ENCODE measurements at regions not wholly inside any gene's neighbourhood (a gene's known extent, or its start where the extent isn't known, plus 50 kb on each side); places are given as distances from the start of the nearest gene placed in this dataset.

DNA sequence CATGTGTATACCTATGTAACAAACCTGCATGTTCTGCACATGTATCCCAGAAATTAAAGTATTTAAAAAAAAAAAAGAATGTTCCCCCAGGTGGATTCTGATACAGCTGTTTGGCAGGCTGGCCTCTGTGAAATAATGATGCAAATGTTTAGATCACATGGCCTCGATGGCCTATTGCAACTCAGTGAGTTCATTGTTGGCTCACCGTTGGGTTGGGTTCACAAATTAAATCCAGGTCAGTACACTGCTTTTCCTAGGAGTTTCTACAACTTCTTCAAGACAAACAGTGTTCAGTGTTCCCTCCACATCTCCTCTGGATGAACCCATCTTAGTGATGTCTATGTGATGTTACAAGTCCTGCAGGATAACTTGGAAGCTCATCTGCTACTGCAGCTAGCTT, 58.3 kb upstream of the STXBP6 start (continued):
- TF ChIP-seq, protein P1, sequence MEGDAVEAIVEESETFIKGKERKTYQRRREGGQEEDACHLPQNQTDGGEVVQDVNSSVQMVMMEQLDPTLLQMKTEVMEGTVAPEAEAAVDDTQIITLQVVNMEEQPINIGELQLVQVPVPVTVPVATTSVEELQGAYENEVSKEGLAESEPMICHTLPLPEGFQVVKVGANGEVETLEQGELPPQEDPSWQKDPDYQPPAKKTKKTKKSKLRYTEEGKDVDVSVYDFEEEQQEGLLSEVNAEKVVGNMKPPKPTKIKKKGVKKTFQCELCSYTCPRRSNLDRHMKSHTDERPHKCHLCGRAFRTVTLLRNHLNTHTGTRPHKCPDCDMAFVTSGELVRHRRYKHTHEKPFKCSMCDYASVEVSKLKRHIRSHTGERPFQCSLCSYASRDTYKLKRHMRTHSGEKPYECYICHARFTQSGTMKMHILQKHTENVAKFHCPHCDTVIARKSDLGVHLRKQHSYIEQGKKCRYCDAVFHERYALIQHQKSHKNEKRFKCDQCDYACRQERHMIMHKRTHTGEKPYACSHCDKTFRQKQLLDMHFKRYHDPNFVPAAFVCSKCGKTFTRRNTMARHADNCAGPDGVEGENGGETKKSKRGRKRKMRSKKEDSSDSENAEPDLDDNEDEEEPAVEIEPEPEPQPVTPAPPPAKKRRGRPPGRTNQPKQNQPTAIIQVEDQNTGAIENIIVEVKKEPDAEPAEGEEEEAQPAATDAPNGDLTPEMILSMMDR (IDR thresholded peaks at IDR 0.05), result no peak
- no peak for TF ChIP-seq CBX8 (IDR thresholded peaks at IDR 0.05)
- TF ChIP-seq POLR2AphosphoS2 (conservative IDR thresholded peaks at IDR 0.05; ENCODE audit: low read length), result no peak
- no peak for TF ChIP-seq HOXB5 (CRISPR knock-in tag; IDR thresholded peaks at IDR 0.05)
- TF ChIP-seq EHF (CRISPR knock-in tag; IDR thresholded peaks at IDR 0.05), result no peak
- TF ChIP-seq EP300 (IDR thresholded peaks at IDR 0.05), result no peak
- TF ChIP-seq ZNF302 (CRISPR knock-in tag; IDR thresholded peaks at IDR 0.05), result no peak
- no peak for TF ChIP-seq HOXA7 (CRISPR knock-in tag; IDR thresholded peaks at IDR 0.05)
- no peak for TF ChIP-seq HOXB13 (CRISPR knock-in tag; IDR thresholded peaks at IDR 0.05; ENCODE audit: low read depth)
- no peak for TF ChIP-seq RAD21 (conservative IDR thresholded peaks at IDR 0.05 in 1 of 2, IDR thresholded peaks at IDR 0.05 in 1 of 2)
- no peak for TF ChIP-seq SREBF2 (IDR thresholded peaks at IDR 0.05)
- TF ChIP-seq, protein P2, sequence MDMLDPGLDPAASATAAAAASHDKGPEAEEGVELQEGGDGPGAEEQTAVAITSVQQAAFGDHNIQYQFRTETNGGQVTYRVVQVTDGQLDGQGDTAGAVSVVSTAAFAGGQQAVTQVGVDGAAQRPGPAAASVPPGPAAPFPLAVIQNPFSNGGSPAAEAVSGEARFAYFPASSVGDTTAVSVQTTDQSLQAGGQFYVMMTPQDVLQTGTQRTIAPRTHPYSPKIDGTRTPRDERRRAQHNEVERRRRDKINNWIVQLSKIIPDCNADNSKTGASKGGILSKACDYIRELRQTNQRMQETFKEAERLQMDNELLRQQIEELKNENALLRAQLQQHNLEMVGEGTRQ (IDR thresholded peaks at IDR 0.05), result no peak
- TF ChIP-seq FOXS1 (CRISPR knock-in tag; IDR thresholded peaks at IDR 0.05), result no peak

DNA sequence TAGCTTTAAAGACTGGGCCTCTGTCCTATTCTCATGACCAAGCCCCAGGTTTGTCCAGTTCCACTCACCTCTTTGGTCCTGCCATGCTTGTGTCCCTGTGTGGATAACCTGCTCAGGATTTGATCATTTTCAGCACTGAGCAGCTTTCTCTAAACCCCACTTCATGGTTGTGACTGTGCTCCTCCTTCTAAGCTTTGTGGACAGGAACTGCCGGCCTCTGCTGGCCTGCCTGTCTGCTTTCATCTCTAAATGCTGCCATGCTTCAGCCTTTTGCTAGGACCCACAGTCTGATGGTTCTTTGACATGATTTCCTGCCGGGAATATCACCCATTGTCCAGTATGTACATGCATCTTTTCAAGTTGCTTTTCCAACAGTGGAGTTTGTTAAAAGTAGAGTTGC, 53.9 kb upstream of the STXBP6 start:
- H3K27ac ChIP-seq, result no peak overlapping the region
- H3K4me3 ChIP-seq, result no peak overlapping the region
- WGBS (ENCODE audit: missing lambda C conversion rate), result 32% methylated on average over 2 of the region's 2 CpGs
- H3K4me2 ChIP-seq, result no peak overlapping the region
- DNase-seq (ENCODE audit: low read depth in 1 of 2, low spot score in 1 of 2) (no peak), FAIRE-seq (no peak), ATAC-seq (no peak)
- POLR2A ChIA-PET, result no interaction called here
- TF ChIP-seq GATA3 (IDR thresholded peaks at IDR 0.05; ENCODE audit: borderline replicate concordance) (no peak), POLR2A (IDR thresholded peaks at IDR 0.05; ENCODE audit: low read length) (no peak), CBX2 (IDR thresholded peaks at IDR 0.05; ENCODE audit: borderline replicate concordance, low read depth) (no peak), RFX5 (IDR thresholded peaks at IDR 0.05) (no peak), KDM5A (IDR thresholded peaks at IDR 0.05) (no peak), EP300 (IDR thresholded peaks at IDR 0.05) (no peak), TP53 (CRISPR knock-in tag; IDR thresholded peaks at IDR 0.05) (no peak), FOXS1 (CRISPR knock-in tag; IDR thresholded peaks at IDR 0.05) (no peak), HEYL (CRISPR knock-in tag; IDR thresholded peaks at IDR 0.05) (no peak), EHF (CRISPR knock-in tag; IDR thresholded peaks at IDR 0.05) (no peak)
- TF ChIP-seq, protein P3, sequence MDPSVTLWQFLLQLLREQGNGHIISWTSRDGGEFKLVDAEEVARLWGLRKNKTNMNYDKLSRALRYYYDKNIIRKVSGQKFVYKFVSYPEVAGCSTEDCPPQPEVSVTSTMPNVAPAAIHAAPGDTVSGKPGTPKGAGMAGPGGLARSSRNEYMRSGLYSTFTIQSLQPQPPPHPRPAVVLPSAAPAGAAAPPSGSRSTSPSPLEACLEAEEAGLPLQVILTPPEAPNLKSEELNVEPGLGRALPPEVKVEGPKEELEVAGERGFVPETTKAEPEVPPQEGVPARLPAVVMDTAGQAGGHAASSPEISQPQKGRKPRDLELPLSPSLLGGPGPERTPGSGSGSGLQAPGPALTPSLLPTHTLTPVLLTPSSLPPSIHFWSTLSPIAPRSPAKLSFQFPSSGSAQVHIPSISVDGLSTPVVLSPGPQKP (IDR thresholded peaks at IDR 0.05; ENCODE audit: low read depth, low read length), result no peak
- TF ChIP-seq, protein P4, sequence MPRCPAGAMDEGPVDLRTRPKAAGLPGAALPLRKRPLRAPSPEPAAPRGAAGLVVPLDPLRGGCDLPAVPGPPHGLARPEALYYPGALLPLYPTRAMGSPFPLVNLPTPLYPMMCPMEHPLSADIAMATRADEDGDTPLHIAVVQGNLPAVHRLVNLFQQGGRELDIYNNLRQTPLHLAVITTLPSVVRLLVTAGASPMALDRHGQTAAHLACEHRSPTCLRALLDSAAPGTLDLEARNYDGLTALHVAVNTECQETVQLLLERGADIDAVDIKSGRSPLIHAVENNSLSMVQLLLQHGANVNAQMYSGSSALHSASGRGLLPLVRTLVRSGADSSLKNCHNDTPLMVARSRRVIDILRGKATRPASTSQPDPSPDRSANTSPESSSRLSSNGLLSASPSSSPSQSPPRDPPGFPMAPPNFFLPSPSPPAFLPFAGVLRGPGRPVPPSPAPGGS (IDR thresholded peaks at IDR 0.05), result no peak
- TF ChIP-seq, protein P5, sequence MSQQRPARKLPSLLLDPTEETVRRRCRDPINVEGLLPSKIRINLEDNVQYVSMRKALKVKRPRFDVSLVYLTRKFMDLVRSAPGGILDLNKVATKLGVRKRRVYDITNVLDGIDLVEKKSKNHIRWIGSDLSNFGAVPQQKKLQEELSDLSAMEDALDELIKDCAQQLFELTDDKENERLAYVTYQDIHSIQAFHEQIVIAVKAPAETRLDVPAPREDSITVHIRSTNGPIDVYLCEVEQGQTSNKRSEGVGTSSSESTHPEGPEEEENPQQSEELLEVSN (IDR thresholded peaks at IDR 0.05; ENCODE audit: borderline replicate concordance, low read depth), result no peak
- TF ChIP-seq, protein P6, sequence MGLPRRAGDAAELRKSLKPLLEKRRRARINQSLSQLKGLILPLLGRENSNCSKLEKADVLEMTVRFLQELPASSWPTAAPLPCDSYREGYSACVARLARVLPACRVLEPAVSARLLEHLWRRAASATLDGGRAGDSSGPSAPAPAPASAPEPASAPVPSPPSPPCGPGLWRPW (IDR thresholded peaks at IDR 0.05), result no peak
- no peaks in the 10 kb centered on the region for H3K9me3 ChIP-seq
- no peaks in the 10 kb centered on the region for H3K4me1 ChIP-seq
- CTCF ChIA-PET, result interaction anchor here (2.0 kb wide), 1 partner anchor 29 kb away, joined by 6 read pairs; no protein-coding TSS in a partner anchor
